ENCODE measurements at regions not wholly inside any gene's neighbourhood (a gene's known extent, or its start where the extent isn't known, plus 50 kb on each side); places are given as distances from the start of the nearest gene placed in this dataset.
A peak's percentile ranks its signal among the peaks of the same experiment; 100 is the strongest.
"Not testable (repeated sequence)": the region's sequence is repeated elsewhere in the genome, so short reads cannot be mapped to it uniquely, and the experiment has no call there.

DNA sequence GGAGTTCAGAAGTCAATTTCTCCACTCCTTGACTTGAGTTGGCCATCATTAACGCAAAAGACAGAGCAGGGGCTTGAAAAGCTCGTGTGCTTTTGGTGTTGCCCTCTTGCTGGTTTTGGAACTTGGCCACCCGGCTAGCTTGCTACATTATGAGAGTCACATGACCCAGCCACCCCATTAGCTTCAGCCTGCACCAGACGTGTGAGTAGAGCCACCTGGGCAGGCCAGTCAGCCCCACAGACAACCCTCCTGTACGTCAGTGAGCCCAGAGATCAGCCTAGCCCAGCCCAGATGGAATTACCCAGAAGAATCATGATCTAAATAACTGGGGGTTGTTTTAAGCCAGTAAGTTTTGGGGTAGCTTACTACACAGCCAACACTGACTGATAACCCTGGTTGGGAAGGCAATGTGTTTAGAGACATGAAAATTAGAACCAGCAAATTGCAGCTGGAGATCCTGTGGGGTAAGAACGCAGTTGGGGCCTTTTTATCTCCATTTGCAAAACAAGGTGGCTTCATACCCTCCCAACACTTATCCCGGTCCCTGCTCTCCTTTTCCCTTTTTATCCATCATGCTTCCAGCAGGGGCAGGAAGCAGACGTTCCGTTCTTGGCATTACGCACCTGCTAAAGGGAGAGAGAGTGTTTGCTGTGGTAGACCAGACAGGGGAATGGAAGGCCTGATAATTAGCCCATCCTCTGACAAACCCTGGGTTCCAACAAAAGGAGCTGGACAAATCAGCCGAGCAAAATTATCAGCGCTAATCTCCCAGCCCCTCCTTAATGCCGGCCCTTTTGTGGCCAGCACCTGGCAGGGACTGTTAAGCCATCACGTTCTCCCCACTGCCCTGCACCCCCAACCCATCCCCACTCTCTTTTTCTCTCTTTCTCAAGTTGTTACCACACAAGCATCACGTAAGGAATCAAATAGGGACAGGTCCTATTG is 548.7 kb upstream of the CADM1 start:
- DNase-seq, result no peak

DNA sequence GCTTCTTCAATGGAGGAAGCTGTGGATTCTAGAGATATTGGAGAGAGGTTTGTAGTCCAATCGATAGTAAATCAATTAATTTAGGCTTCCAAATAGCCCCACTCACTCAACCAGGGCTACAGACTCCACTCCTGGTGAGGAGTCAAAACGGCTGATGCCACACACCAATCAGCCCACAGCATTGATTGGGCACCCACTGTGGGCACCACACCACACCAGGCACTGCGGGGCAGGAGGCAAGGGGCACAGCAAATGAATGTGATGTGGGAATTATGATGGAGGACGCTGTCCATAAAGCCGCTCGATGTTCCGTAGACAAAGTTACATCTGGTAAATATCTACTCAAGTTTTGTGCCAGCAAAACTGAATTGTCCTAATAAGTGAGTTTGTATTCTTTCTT is 547.3 kb upstream of the CADM1 start:
- DNase-seq, result no peak

DNA sequence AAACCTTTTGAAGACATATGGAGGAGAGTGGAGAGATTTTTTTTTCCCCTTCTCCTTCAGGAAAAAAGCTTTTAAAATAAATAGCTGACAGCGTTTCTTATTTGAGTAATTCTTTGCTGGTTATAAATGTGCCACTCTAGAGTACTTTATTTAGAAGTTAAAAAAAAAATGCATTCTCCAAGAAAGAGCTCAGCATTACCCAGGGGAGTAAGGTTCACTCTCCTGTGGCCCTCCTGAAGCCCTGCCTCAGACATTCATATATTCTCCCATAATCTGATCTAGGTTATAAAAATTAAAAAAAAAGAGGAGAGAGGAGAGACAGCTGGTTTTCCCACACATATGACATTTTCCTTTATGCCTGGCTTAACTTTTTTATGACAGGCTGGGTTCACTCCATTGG is 545.2 kb upstream of the CADM1 start:
- DNase-seq, result no peak

DNA sequence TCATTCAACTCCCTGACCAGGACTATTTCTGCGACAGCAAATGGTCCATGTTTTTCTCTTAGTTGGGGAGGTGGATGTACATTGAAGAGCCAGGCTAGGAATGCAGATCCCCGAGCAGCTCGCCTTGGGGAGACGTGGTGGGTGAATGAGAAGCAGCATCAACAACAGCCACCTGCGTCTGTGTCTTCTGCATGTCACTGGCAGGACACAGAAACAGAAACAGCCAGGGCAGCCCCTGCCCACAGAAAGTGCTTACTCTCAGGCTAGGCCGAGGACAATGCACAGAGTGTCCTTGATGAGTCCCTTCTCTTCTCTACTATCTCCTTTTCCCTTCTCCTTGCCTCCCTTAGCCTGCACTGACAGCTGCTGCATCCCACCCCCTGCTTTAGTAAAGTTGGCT is 541.9 kb upstream of the CADM1 start:
- DNase-seq, result no peak

DNA sequence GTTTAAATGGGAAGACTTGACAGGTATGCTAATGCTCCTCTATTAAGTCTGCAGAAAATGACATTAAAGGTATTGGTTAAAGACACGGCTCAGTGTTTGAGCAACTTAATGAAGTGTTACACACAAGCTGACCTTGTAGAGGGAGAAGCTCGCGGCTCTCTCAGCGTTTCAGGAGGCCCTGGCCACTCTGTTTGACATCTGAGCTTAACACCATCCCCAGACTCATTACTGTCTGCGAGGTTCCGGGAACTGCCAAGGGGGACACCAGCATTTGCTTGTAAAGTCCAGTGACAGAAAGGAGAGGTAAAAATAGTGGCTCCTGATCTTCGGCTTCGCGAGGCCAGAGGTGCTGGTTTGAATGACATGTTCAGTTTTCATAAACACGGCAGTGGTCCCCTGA is 540.7 kb upstream of the CADM1 start:
- no peak for DNase-seq

DNA sequence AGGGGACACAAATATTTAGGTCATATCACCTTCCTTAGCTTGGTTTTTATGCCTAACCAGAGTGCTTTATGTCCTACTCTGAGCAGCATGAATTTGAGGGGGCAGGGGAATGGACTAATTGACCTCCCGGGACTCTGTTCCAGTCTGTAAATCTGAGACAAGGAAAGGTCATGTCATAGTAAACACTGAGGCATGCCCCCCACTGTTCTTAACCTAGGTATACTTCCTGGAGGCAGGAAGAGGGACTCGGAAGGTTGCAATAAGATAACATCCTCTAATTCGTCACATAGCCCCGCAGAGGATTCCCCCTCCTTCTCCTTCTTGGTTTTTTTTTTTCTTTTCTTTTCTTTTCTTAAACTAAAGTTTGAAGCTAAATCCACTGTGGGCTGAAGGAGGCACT is 540.3 kb upstream of the CADM1 start:
- DNase-seq, result no peak

DNA sequence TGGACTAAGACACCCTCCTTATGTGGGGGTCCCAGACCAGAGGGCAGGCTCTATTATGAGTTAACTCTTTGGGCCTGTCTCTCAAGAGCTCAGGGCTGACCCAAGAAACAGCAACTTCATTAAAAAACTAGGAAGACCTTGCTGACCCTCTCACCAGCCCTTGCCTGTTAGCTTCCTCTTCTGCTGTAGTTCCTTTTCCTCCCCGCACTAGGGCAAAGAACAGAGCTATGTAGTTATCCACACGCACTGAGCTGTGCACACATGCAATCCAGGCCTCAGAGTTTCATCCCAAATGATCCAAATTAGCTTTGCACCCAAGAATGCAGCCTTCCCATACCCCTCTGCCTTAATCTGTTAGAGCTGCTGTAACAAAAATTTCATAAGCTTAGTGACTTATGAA is 539.6 kb upstream of the CADM1 start:
- peak; percentile 30 for DNase-seq

DNA sequence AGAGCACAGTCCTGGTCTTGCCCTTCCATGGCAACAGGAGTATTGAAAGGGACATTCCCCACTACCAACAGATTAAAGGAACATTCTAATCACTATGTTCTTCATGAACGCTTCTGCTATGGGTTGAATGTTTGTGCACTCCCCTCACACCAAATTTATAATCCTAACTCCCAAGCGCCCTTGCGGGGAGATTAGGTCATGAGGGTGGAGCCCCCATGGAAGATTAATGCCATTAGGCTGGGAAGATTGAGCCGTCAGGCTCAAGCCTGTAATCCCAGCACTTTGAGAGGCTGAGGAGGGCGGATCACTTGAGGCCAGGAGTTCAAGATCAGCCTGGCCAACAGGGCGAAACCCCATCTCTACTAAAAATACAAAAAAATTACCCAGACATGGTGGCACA is 538.8 kb upstream of the CADM1 start:
- DNase-seq, result not testable (repeated sequence)

DNA sequence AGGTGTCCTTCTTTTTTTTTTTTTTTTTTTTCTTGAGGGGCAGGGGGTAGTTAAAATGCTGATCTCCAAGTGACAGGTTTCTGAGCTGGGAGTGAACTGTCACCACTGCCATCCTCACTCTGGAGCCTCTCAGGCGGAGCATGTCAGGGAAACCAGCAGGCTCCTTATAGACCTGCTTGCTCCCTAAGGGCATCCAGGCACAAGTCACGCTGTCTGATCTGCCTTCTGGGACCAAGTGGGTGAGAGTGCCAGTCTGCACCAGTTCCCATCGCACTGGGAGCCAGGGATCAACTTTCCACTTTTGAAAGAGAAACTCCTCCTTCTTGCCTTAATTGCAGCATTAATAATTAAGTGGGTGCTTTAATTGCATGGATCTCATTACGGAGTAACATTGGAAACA is 537.9 kb upstream of the CADM1 start:
- DNase-seq, result no peak

DNA sequence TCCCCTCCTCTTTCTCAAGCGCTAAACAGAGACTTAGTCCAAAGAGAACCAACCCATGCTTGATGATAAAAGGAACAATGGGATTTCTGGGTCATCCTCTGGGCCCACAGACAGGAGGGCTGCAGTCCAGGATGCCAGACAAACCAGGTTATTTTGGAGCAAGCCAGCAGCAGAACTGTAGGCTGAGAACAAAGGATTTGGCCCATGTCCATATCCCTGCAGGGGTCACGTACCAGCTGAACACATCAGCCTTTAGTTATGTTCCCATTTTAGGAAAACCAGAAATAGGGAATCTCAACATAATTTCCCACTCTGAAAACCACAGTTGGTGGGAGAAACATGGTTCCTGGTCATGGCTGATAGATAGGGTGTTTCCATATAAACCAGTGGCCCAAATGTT is 533.6 kb upstream of the CADM1 start:
- DNase-seq, result no peak

DNA sequence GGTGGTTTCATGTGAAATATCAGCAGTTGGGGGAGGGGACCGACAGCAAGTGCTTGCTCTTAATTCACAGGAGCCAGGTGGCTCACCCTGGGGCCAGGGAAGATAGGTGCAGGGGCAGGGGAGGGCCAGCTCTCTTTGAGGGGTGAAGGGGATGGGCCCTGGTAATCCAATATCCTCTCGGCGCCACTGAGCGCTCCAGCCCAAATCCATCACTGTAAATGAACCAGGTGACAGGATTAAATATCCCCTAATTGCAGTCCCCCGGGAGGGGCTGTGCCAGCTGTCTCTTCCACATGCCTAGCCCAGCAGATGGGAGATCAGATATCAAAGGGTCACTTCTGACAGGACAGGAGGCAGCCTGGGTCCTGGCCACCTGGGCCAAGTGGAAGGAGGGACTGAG is 531.8 kb upstream of the CADM1 start:
- DNase-seq, result no peak

DNA sequence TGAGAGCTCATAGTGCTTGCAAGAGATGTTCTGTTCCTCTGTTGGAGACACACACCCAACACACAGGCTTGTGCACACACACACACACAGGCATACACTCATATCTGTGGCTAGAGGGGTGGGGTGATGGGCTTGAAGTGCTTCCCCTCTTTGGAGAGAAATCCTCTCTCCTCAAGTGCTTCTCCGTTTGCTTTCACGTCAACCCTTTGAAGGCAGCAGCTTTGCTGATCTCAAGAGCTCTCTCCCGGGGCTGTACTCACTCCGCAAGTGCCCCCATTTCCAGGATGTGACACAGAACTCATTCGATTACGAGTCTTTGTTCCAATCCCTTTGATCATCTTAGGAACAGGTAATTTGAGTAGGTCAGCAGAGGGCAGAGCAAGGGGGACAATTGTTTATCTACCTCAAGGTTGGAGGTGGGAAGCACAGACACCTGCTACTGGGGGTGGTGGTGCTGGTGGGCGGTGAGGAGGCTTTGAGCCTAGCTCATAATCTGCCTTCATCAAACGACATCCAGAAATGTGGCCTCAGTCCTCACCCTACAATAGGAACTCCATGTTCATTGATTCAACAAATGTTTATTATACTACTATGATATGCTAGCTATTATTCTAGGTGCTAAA is 529.8 kb upstream of the CADM1 start:
- no peak for DNase-seq

DNA sequence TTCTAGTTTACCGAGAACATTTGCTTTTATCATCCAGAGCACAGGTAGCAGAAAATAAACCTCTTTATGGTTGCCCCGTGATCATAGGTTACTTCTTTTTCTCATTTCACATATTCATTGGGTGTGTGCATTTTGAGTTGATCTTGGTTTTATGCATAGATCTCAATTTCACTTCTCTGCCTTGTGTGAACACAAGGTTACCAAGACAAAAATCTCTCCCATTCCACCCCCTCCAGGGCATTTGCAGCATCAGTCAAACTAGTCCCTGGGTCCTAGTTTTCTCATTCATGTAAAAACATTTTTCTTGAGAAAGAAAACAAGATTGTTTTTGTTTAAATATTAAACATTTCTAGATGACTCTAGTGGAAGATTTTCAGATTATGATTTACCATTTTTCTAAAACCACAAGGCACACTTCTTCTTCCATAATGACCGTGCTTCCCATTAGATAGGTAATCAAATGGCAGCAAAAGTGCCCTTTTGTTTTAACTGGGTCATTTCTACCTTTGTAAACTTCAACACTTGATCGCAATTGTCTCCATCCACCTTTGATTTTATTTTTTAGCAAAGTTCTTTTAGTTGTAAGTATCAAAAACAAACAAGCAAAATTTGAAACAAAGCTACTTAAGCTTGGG is 526.6 kb upstream of the CADM1 start:
- DNase-seq, result no peak

DNA sequence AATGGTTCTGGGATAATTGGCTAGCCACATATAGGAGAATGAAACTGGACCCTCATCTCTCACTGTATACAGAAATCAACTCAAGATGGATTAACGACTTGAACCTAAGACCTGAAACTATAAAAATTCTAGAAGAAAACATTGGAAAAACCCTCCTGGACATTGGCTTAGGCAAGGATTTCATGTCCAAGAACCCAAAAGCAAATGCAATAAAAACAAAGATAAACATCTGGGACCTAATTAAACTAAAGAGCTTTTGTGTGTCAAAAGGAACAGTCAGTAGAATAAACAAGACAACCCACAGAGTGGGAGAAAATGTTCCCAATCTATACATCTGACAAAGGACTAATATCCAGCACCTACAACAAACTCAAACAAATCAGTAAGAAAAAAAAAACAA is 524.3 kb upstream of the CADM1 start:
- not testable (repeated sequence) for DNase-seq

DNA sequence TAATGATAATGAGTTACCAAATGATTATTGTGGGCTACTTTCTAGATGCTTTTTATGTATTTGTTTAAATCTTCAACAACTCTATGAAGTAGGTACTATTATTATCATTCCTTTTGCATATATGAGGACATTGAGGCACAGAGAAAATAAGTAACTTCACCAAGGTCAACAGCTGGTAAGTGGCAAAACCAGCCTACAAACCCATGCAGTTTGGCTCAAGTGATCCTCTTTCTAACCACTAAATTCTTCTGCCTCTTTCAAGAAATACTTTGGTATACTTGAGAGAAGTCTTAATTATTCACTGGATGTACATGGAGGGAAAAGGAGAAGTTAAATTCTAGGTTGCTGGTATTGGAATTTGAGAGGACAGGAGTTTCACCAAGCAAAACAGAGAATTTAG is 495.2 kb upstream of the CADM1 start:
- no peak for DNase-seq

DNA sequence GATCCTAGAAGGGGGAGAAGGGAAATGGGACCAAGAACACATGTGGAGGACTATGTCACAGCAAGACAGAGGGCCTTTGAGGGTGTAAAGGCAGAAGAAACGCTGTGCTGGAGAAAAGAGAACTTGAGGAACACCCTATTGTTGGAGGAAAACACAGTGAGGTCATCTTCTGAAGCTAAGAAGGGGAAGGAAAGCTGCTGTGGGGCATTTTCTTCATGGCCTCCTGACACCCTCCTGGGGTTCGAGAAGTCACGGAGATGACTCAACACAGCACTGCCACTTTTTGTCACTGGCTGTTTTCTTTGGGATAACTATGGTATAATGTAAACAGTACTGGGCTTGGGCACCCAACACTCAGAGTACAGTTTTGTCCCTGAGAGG is 492.6 kb upstream of the CADM1 start:
- DNase-seq, result peak; percentile 87

DNA sequence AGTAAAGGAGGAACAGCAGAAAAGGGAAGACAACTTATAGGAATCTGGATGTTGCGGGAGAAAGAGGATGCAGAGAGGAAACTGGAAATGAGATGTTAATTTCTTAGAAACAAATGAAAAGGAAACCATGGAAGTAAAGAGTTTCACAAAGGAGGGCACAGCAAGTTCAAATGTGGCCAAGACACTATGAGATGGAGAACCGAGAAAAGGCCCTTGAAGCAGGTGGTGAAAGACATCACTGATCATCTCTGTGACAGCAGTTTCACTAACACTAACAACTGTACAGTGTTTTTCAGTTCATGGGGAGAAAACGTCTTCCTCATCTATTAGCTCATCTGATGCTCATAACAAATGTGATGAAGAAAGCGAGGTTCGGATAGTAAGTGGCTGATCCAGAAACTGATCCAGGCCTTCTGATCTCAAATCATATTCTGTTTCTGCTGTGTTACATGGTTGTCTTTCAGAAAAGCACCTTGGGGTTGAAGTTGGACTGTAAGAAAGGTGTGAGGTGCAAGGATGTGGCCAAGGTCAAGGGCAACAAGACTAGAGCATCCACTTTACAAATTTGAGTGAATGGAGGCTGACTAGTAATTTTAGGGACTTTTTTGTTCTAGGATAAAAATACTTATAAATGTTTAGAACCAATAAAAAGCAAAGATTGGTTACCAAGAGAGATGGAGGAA is 492.1 kb upstream of the CADM1 start:
- peak; percentile 44 for DNase-seq

DNA sequence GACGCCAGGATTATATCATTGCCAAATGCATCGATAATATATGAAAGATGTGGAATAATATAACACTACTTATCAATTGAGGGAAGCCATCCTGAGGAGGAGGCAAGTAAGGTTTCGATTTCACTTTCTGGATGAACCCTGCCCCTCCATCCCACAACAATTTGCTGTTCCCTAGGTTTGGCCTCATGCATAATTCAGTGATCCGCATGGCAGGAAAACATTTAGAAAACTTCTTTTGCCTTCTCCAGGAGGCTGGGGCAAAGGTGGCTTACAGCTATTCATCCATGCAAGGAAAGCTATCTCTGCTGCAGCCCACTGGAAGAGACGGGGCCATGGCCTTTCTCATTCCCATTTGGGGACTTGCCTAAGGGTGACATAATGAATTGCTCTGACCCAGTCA is 489.4 kb upstream of the CADM1 start:
- no peak for DNase-seq

DNA sequence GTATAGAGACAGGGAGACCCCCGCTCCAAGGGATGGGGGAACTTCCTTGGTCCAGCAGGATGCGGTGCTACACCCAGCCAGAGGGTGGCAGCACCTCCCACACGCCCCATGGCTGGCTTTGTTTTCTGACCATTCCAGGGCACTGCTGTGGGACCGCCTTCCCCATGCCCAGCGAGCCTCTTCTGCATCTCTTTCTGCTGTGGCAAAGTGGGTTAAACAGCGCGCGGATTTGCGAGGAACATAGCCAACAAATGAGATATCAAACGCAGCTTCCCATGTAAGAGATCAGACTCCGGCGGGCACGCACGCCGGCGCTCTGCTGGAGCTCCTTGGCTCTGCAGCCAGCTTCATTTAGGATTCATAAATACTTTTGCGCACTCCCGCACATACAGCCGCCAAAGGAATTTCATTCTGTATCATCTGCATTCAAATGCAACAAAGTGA is 485.8 kb upstream of the CADM1 start:
- DNase-seq, result peak; percentile 56

DNA sequence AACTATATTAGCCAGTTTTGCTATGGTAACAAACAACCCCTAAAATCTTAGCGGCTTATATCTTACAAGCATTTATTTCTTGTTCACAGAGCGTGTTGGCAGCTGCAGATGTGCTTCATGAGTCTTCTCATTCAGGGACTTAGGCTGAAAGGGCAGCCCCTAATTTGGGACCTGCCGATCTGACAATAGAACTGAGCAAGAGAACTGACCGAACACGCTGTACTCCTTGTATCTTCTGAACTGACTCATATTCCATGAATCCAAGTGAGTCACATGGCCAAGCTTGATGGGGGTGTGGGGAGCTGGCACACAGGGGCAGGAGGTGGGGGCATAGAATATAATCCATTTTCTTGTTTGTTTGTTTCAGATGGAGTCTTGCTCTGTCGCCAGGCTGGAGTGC is 481.7 kb upstream of the CADM1 start:
- no peak for DNase-seq

DNA sequence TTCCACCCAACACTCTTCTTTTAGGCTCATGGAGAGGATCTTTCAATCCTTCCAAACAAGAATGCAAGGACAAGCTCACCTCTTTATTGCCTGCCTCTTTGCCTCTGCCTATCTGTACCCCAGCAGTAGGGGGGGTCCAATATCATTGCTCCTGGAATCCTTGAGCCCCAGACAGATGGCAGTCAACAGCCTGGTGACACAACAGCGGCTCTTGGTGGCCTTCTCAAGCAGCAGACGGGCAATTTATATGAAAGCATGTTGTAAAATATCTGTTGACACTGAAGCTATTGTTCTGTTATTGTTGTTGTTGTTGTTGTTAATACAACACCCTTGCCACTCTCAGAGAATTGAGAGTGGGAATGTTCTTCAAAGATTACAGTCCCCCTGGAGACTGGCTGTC is 480.0 kb upstream of the CADM1 start:
- DNase-seq, result no peak

DNA sequence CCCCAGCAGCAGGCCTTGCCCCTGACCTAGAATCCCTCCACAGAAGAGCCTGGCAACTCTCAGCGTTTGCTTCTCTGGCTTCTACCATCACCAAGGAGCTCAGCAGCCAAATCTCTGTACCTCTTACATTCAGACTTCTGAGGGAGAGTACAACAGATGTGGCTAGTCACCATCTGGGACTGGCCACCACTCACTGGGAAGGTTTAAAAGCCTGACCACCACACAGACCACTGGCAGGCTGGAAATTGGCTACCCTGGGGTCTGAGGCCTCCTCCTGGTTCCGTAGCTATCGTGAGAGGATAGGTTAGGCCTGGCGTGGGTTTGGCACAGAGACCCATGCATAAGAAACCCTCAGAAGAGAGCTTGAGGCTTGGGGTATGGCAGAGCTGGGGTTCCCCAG is 478.5 kb upstream of the CADM1 start:
- no peak for DNase-seq

DNA sequence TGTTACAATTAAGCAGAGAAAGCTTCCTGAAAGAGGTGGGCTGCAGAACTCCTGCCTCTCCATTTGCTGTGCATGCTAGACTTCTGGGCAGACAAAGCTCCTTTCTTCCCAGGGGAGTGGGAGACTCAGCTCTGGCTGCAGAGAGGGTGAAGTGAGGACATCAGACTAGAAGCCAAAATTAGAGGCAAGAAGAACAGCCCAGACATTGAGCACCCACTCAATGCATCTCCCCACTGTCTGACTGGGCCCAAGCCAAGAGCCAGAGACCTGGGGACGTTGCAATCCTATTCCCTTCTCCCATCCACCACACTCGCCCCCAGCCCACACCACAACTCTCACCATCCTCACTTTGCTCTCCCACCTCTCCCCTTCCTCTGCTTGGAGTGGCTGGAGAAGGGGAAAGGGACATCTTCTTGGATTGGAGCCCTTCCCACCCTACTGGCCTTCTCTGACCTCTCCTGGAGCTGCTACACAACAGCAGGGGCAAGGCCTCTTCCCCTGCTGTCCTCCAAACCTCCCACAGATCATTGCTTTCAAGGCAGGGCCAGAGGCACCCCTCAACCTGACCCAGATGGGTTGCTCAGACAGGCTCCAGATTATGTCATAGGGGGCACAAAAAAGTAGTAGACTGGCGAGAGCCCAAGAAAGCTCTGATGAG is 477.7 kb upstream of the CADM1 start:
- DNase-seq, result no peak
